HepG2 (cell line): ENCODE measurements at regions not wholly inside any gene's neighbourhood (a gene's known extent, or its start where the extent isn't known, plus 50 kb on each side); places are given as distances from the start of the nearest gene placed in this dataset.

Source experiments
- ATAC-seq: fragments of 200-7000 bp; cut with Tn5 transposase; 3 replicates; pipeline ENCODE4 v1.9.1; 2020; ENCODE audit warnings: mild to moderate bottlenecking, moderate library complexity
- BruUV-seq: library from RNA; stranded (reverse); fragments of 400-500 nt; replicated peaks from 2 replicates; lab custom pipeline; 2021; lab: Mats Ljungman, UMichigan
- CTCF ChIA-PET: fragments of 300-600 bp; formaldehyde crosslinking; extraction: SDS; loops from one replicate; lab custom pipeline; 2021; ENCODE audit warnings: low total read pairs, inconsistent platforms, low intra/inter-chr PET ratio; lab: Yijun Ruan, JAX
- POLR2A ChIA-PET: fragments of 350-600 bp; sonication (Branson Sonifier 250); formaldehyde crosslinking; loops from one replicate; lab custom pipeline; 2020; ENCODE audit warnings: antibody characterized with exemption, inconsistent platforms; lab: Yijun Ruan, JAX
- DNase-seq: peaks from one replicate; pipeline ENCODE4 v3.0.0-alpha.2; 2015; ENCODE audit warnings: low spot score
- FAIRE-seq: peaks from 3 replicates; lab custom pipeline; 2011; peaks lifted over from hg19 to GRCh38; lab: Jason Lieb, UNC
- H2AFZ ChIP-seq: one replicate; pipeline ENCODE4 v1.6.1; 2011; ENCODE audit warnings: low read length, inconsistent platforms
- H3K27ac ChIP-seq: fragments of 300-600 bp; 3 replicates; pipeline ENCODE4 v1.8.0; 2011; ENCODE audit warnings: mixed run types, mild to moderate bottlenecking, mixed read lengths, low read length, inconsistent platforms; ENCODE audit not compliant: insufficient read depth; ENCODE audit errors: extremely low read length
- H3K27me3 ChIP-seq, 2 experiments: fragments of 200-600 bp in 1 of 2; 2 replicates in 1 of 2; 3 replicates in 1 of 2; pipeline versions ENCODE4 v1.6.0 to v1.8.0; 2011; ENCODE audit warnings: low read length in 2 of 2, mild to moderate bottlenecking in 2 of 2, moderate library complexity in 2 of 2, inconsistent platforms in 1 of 2; ENCODE audit not compliant: insufficient read depth in 2 of 2, control insufficient read depth in 1 of 2
- H3K36me3 ChIP-seq, 2 experiments: fragments of 200-600 bp in 1 of 2; replicated peaks in 1 of 2; 2 replicates in 1 of 2; 3 replicates in 1 of 2; pipeline versions ENCODE4 v1.5.1 to v1.8.0; 2011; ENCODE audit warnings: low read length in 2 of 2, inconsistent platforms in 1 of 2; ENCODE audit not compliant: insufficient read depth in 2 of 2, control insufficient read depth in 1 of 2
- H3K4me1 ChIP-seq: 2 replicates; pipeline ENCODE4 v1.5.1; 2012; ENCODE audit warnings: low read length, inconsistent platforms; ENCODE audit not compliant: insufficient read depth
- H3K4me2 ChIP-seq: 2 replicates; pipeline ENCODE4 v1.6.0; 2011; ENCODE audit warnings: low read depth, low read length, inconsistent platforms
- H3K4me3 ChIP-seq, 3 experiments: fragments of 200-600 bp in 1 of 3; sonication (generic), shearing (Covaris generic) in 1 of 3; replicated peaks in 1 of 3; 2 replicates each; pipeline ENCODE4 v1.5.1; 2011 to 2016; ENCODE audit warnings: low read length in 3 of 3, inconsistent platforms in 2 of 3, low read depth in 2 of 3, mild to moderate bottlenecking in 2 of 3, control low read depth in 1 of 3, mixed read lengths in 1 of 3; ENCODE audit not compliant: insufficient read depth in 1 of 3
- H3K79me2 ChIP-seq: one replicate; pipeline ENCODE4 v1.6.1; 2011; ENCODE audit warnings: low read length, inconsistent platforms; ENCODE audit not compliant: insufficient read depth
- H3K9ac ChIP-seq: 2 replicates; pipeline ENCODE4 v1.6.0; 2011; ENCODE audit warnings: mild to moderate bottlenecking, low read depth, low read length, inconsistent platforms; ENCODE audit not compliant: insufficient read depth
- H3K9me3 ChIP-seq: 2 replicates; pipeline ENCODE4 v1.5.1; 2012; ENCODE audit warnings: mild to moderate bottlenecking, low read length
- H4K20me1 ChIP-seq: 2 replicates; pipeline ENCODE4 v1.6.0; 2011; ENCODE audit warnings: inconsistent platforms, mild to moderate bottlenecking, low read length, moderate library complexity; ENCODE audit not compliant: insufficient read depth
- FOXK2 ChIP-seq: fragments of 450-650 bp; IDR thresholded peaks from 2 replicates; pipeline ENCODE4 v1.6.1; 2016
- HIVEP1 ChIP-seq: sonication (generic); formaldehyde crosslinking; IDR thresholded peaks from 2 replicates; pipeline ENCODE4 v1.4.0; 2020; ENCODE audit warnings: mild to moderate bottlenecking, missing genetic modification reagents
- NAIF1 ChIP-seq: sonication (generic); formaldehyde crosslinking; IDR thresholded peaks from 2 replicates; pipeline ENCODE4 v1.5.0; 2020; ENCODE audit warnings: mild to moderate bottlenecking, missing genetic modification reagents, borderline replicate concordance
- NR2C2 ChIP-seq: sonication (generic); formaldehyde crosslinking; IDR thresholded peaks from 2 replicates; pipeline ENCODE4 v1.4.0; 2020; ENCODE audit warnings: missing genetic modification reagents, mild to moderate bottlenecking, moderate library complexity, borderline replicate concordance
- RFX1 ChIP-seq: fragments of 450-650 bp; IDR thresholded peaks from 2 replicates; pipeline ENCODE4 v1.6.1; 2017
- SNRNP70 ChIP-seq: fragments of 200-400 bp; formaldehyde crosslinking; IDR thresholded peaks from 2 replicates; pipeline ENCODE4 v1.6.1; 2017; ENCODE audit warnings: mild to moderate bottlenecking, low read depth, low read length, moderate library complexity
- STAG1 ChIP-seq: sonication (generic); formaldehyde crosslinking; IDR thresholded peaks from 2 replicates; pipeline ENCODE4 v1.4.0; 2020; ENCODE audit warnings: missing genetic modification reagents
- ZNF317 ChIP-seq: sonication (generic); formaldehyde crosslinking; IDR thresholded peaks from 2 replicates; pipeline ENCODE4 v1.5.0; 2020; ENCODE audit warnings: mild to moderate bottlenecking, missing genetic modification reagents
- ZNF335 ChIP-seq: sonication (generic); formaldehyde crosslinking; IDR thresholded peaks from 2 replicates; pipeline ENCODE4 v1.4.0; 2020; ENCODE audit warnings: missing genetic modification reagents
- ZSCAN22 ChIP-seq: sonication (generic); formaldehyde crosslinking; IDR thresholded peaks from 2 replicates; pipeline ENCODE4 v1.4.0; 2020; ENCODE audit warnings: mild to moderate bottlenecking, missing genetic modification reagents
- WGBS: methylation state at CpG from one replicate; pipeline ENCODE4 v1.1.6; 2017; ENCODE audit warnings: low lambda C conversion rate; 5-methylcytosine and 5-hydroxymethylcytosine counted together
- in situ Hi-C: cut with HindIII; loops from 2 replicates; pipeline ENCODE4 v1.10.0; 2017; ENCODE audit warnings: low pct_unique_long_range_greater_than_20kb; ENCODE audit not compliant: extremely low pct_ligation_motif_present
- intact Hi-C: fragments of 100-400 bp; cut with micrococcal nuclease; formaldehyde crosslinking; loops from one replicate; pipeline ENCODE4 v1.10.0; 2022; ENCODE audit not compliant: unreplicated experiment
- TF ChIP-seq, protein P1 (sequence below): sonication (generic); formaldehyde crosslinking; IDR thresholded peaks from 2 replicates; pipeline ENCODE4 v1.4.0; 2020; ENCODE audit warnings: missing genetic modification reagents, borderline replicate concordance
- TF ChIP-seq, protein P2 (sequence below): sonication (generic); formaldehyde crosslinking; IDR thresholded peaks from 2 replicates; pipeline ENCODE4 v1.4.0; 2020; ENCODE audit warnings: missing genetic modification reagents

DNA sequence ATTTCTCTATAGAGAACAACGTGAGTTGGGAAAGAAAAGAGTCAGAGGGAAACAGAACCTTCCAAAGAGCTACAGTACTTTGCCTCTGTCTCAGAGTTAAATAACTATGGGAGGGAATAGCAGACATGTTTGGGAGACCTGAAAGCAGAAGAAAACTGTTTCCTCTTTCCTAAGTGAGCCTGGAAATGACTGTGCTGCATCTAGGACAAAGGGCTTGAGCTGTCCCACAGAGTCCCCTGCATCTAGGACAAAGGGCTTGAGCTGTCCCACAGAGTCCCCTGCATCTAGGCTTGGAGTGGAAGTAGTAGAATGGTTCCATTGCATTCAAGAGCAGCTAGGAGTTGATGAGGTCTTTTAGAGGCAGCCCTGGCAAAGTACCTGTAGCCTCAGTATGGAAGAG, 149.7 kb downstream of the DKK1 start:
- Histone ChIP-seq H3K4me1 (no peaks in the 10 kb centered on the region), H3K4me3 (no peak overlapping the region), H3K79me2 (no peaks in the 10 kb centered on the region), H3K9me3 (no peaks in the 10 kb centered on the region), H4K20me1 (no peaks in the 10 kb centered on the region), H3K9ac (no peak overlapping the region), H3K36me3 (no peaks in the 10 kb centered on the region), H3K27ac (no peak overlapping the region), H3K4me2 (no peak overlapping the region), H2AFZ (no peak overlapping the region), H3K27me3 (no peaks in the 10 kb centered on the region)
- in situ Hi-C loops (no loop called here), intact Hi-C loops (no loop called here)
- no peak for TF ChIP-seq STAG1
- TF ChIP-seq ZNF335 (CRISPR knock-in tag), result no peak
- TF ChIP-seq NR2C2 (CRISPR knock-in tag), result no peak
- no peak for TF ChIP-seq RFX1
- TF ChIP-seq HIVEP1 (CRISPR knock-in tag), result no peak
- TF ChIP-seq, protein P1, sequence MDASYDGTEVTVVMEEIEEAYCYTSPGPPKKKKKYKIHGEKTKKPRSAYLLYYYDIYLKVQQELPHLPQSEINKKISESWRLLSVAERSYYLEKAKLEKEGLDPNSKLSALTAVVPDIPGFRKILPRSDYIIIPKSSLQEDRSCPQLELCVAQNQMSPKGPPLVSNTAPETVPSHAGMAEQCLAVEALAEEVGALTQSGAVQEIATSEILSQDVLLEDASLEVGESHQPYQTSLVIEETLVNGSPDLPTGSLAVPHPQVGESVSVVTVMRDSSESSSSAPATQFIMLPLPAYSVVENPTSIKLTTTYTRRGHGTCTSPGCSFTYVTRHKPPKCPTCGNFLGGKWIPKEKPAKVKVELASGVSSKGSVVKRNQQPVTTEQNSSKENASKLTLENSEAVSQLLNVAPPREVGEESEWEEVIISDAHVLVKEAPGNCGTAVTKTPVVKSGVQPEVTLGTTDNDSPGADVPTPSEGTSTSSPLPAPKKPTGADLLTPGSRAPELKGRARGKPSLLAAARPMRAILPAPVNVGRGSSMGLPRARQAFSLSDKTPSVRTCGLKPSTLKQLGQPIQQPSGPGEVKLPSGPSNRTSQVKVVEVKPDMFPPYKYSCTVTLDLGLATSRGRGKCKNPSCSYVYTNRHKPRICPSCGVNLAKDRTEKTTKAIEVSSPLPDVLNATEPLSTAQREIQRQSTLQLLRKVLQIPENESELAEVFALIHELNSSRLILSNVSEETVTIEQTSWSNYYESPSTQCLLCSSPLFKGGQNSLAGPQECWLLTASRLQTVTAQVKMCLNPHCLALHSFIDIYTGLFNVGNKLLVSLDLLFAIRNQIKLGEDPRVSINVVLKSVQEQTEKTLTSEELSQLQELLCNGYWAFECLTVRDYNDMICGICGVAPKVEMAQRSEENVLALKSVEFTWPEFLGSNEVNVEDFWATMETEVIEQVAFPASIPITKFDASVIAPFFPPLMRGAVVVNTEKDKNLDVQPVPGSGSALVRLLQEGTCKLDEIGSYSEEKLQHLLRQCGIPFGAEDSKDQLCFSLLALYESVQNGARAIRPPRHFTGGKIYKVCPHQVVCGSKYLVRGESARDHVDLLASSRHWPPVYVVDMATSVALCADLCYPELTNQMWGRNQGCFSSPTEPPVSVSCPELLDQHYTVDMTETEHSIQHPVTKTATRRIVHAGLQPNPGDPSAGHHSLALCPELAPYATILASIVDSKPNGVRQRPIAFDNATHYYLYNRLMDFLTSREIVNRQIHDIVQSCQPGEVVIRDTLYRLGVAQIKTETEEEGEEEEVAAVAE (CRISPR knock-in tag), result no peak
- TF ChIP-seq ZSCAN22 (CRISPR knock-in tag), result no peak
- TF ChIP-seq SNRNP70, result no peak
- TF ChIP-seq NAIF1, result no peak
- TF ChIP-seq FOXK2, result no peak
- TF ChIP-seq ZNF317, result no peak
- TF ChIP-seq, protein P2, sequence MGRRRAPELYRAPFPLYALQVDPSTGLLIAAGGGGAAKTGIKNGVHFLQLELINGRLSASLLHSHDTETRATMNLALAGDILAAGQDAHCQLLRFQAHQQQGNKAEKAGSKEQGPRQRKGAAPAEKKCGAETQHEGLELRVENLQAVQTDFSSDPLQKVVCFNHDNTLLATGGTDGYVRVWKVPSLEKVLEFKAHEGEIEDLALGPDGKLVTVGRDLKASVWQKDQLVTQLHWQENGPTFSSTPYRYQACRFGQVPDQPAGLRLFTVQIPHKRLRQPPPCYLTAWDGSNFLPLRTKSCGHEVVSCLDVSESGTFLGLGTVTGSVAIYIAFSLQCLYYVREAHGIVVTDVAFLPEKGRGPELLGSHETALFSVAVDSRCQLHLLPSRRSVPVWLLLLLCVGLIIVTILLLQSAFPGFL (CRISPR knock-in tag), result no peak
- no peak for FAIRE-seq
- WGBS, result 58% methylated on average over 1 of the region's 1 CpG
- BruUV-seq, result no TSS peak
- no peak; the same call in 2 of the 3 replicates for ATAC-seq
- ChIA-PET CTCF (no interaction called here), POLR2A (no interaction called here)
- no peak for DNase-seq
